MM.1S (cell line): ENCODE measurements at regions not wholly inside any gene's neighbourhood (a gene's known extent, or its start where the extent isn't known, plus 50 kb on each side); places are given as distances from the start of the nearest gene placed in this dataset.

Experiments used
- DNase-seq: peaks from one replicate; pipeline ENCODE4 v3.0.0-alpha.2; 2015
- H2AFZ ChIP-seq: fragments of 300-600 bp; sonication (generic); 2 replicates; pipeline ENCODE4 v1.6.0; 2016; ENCODE audit warnings: antibody characterized with exemption, low read length
- H3F3A ChIP-seq: fragments of 300-600 bp; sonication (generic); 2 replicates; pipeline ENCODE4 v1.6.1; 2016; ENCODE audit warnings: mild to moderate bottlenecking, antibody characterized with exemption, low read length, moderate library complexity, mixed read lengths; ENCODE audit not compliant: insufficient read depth
- H3K27ac ChIP-seq: fragments of 300-600 bp; sonication (generic); 2 replicates; pipeline ENCODE4 v1.5.1; 2016; ENCODE audit warnings: mild to moderate bottlenecking, low read length
- H3K27me3 ChIP-seq: fragments of 300-600 bp; sonication (generic); replicated peaks from 2 replicates; pipeline ENCODE4 v1.6.0; 2016; ENCODE audit warnings: low read length; ENCODE audit not compliant: insufficient read depth
- H3K36me3 ChIP-seq: fragments of 300-600 bp; sonication (generic); replicated peaks from 2 replicates; pipeline ENCODE4 v1.6.1; 2016; ENCODE audit warnings: mild to moderate bottlenecking, low read length, mixed read lengths; ENCODE audit not compliant: insufficient read depth
- H3K4me1 ChIP-seq: fragments of 300-600 bp; sonication (generic); 2 replicates; pipeline ENCODE4 v1.6.1; 2016; ENCODE audit warnings: low read length, mixed read lengths
- H3K4me2 ChIP-seq: fragments of 300-600 bp; sonication (generic); 2 replicates; pipeline ENCODE4 v1.6.0; 2016; ENCODE audit warnings: low read depth, low read length
- H3K4me3 ChIP-seq: fragments of 300-600 bp; sonication (generic); 2 replicates; pipeline ENCODE4 v1.5.1; 2016; ENCODE audit warnings: low read length, mixed read lengths
- H3K79me2 ChIP-seq: fragments of 300-600 bp; sonication (generic); 2 replicates; pipeline ENCODE4 v1.6.1; 2016; ENCODE audit warnings: mixed run types, low read length, mixed read lengths
- H3K9ac ChIP-seq: fragments of 300-600 bp; sonication (generic); 2 replicates; pipeline ENCODE4 v1.6.1; 2016; ENCODE audit warnings: low read length, mixed read lengths
- H3K9me2 ChIP-seq: fragments of 300-600 bp; sonication (generic); replicated peaks from 2 replicates; pipeline ENCODE4 v1.6.1; 2016; ENCODE audit warnings: mild to moderate bottlenecking, low read length, mixed read lengths; ENCODE audit not compliant: insufficient read depth
- H3K9me3 ChIP-seq: fragments of 300-600 bp; sonication (generic); replicated peaks from 2 replicates; pipeline ENCODE4 v1.6.1; 2016; ENCODE audit warnings: mild to moderate bottlenecking, low read length, mixed read lengths; ENCODE audit not compliant: insufficient read depth
- H4K20me1 ChIP-seq: fragments of 300-600 bp; sonication (generic); 2 replicates; pipeline ENCODE4 v1.6.1; 2016; ENCODE audit warnings: mild to moderate bottlenecking, low read length, moderate library complexity, mixed read lengths; ENCODE audit not compliant: insufficient read depth
- CTCF ChIP-seq: fragments of 300-600 bp; sonication (generic); IDR thresholded peaks from 2 replicates; pipeline ENCODE4 v1.5.1; 2016; ENCODE audit warnings: antibody characterized with exemption, low read length, mixed read lengths
- EZH2 ChIP-seq: fragments of 300-600 bp; sonication (generic); optimal IDR thresholded peaks from 2 replicates; pipeline ENCODE3; 2017; ENCODE audit warnings: low read depth, mild to moderate bottlenecking, antibody characterized with exemption, low read length, mixed read lengths
- EZH2phosphoT487 ChIP-seq: fragments of 300-600 bp; sonication (generic); IDR thresholded peaks from 2 replicates; pipeline ENCODE4 v1.6.1; 2018; ENCODE audit warnings: antibody characterized with exemption, low read length

- no peak overlapping the region for H3K4me3 ChIP-seq
- TF ChIP-seq CTCF (no peak), EZH2 (no peak), EZH2phosphoT487 (no peak)
- H3K79me2 ChIP-seq = no peaks in the 10 kb centered on the region
- no peaks in the 10 kb centered on the region for H3K27me3 ChIP-seq
- H4K20me1 ChIP-seq = no peaks in the 10 kb centered on the region
- no peaks in the 10 kb centered on the region for H3K9me2 ChIP-seq
- H3F3A ChIP-seq = no peaks in the 10 kb centered on the region
- H3K4me1 ChIP-seq = no peaks in the 10 kb centered on the region
- no peak for DNase-seq
- H3K4me2 ChIP-seq = no peak overlapping the region
- no peak overlapping the region for H3K27ac ChIP-seq
- H3K9me3 ChIP-seq = no peaks in the 10 kb centered on the region
- no peak overlapping the region for H3K9ac ChIP-seq
- no peak overlapping the region for H2AFZ ChIP-seq
- H3K36me3 ChIP-seq = no peaks in the 10 kb centered on the region
These were observed 287.8 kb upstream of the USP25 start for GRCh38 chr21:15441992-15442391.

GRCh38 chr21:15442743-15443469, 286.9 kb upstream of the USP25 start:
- no peak for DNase-seq
- no peaks in the 10 kb centered on the region for H4K20me1 ChIP-seq
- no peaks in the 10 kb centered on the region for H3K9me2 ChIP-seq
- no peaks in the 10 kb centered on the region for H3K4me1 ChIP-seq
- no peak overlapping the region for H3K27ac ChIP-seq
- H3F3A ChIP-seq = no peaks in the 10 kb centered on the region
- no peaks in the 10 kb centered on the region for H3K36me3 ChIP-seq
- H3K4me2 ChIP-seq = no peak overlapping the region
- no peak overlapping the region for H3K4me3 ChIP-seq
- no peaks in the 10 kb centered on the region for H3K79me2 ChIP-seq
- H2AFZ ChIP-seq = no peak overlapping the region
- H3K27me3 ChIP-seq = no peaks in the 10 kb centered on the region
- no peaks in the 10 kb centered on the region for H3K9me3 ChIP-seq
- no peak overlapping the region for H3K9ac ChIP-seq
- TF ChIP-seq EZH2 (no peak), EZH2phosphoT487 (no peak), CTCF (no peak)

DNA sequence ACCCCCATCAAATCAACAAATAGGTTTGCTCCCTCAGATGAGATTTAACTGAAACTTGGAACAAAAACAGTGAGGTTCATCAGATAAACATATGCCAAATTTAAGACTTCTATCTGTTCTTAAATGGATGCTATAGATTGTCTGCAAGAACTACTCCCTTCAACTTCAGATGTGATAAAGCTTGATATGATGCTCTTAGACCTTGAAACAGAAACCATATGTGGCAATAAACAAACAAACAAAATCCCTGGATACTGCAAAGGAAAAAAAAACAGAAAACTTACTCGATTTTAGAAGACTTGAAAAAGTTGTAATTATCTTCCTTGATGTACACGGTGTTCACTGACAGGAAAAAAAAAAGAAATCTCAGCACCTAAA, 286.1 kb upstream of the USP25 start:
- H3K9me3 ChIP-seq = no peaks in the 10 kb centered on the region
- TF ChIP-seq EZH2 (no peak), CTCF (no peak), EZH2phosphoT487 (no peak)
- no peaks in the 10 kb centered on the region for H3K4me1 ChIP-seq
- H2AFZ ChIP-seq = no peak overlapping the region
- H3K27ac ChIP-seq = no peak overlapping the region
- H3F3A ChIP-seq = no peaks in the 10 kb centered on the region
- no peaks in the 10 kb centered on the region for H3K36me3 ChIP-seq
- no peaks in the 10 kb centered on the region for H3K9me2 ChIP-seq
- H3K4me2 ChIP-seq = no peak overlapping the region
- no peaks in the 10 kb centered on the region for H4K20me1 ChIP-seq
- no peak for DNase-seq
- no peaks in the 10 kb centered on the region for H3K79me2 ChIP-seq
- no peaks in the 10 kb centered on the region for H3K27me3 ChIP-seq
- H3K4me3 ChIP-seq = no peak overlapping the region
- no peak overlapping the region for H3K9ac ChIP-seq
